PFSK-1 (cell line): ENCODE measurements at regions not wholly inside any gene's neighbourhood (a gene's known extent, or its start where the extent isn't known, plus 50 kb on each side); places are given as distances from the start of the nearest gene placed in this dataset.

Experiments used
- FOXP2 ChIP-seq: optimal IDR thresholded peaks from 2 replicates; pipeline ENCODE3; 2011; ENCODE audit warnings: borderline replicate concordance, control low read depth, inconsistent platforms; ENCODE audit not compliant: insufficient read depth; ENCODE audit errors: extremely low read length, extremely low read depth
- POLR2AphosphoS5 ChIP-seq: IDR thresholded peaks from 2 replicates; pipeline ENCODE4 v1.6.1; 2012; ENCODE audit warnings: low read depth, mild to moderate bottlenecking, control low read depth, low read length, moderate library complexity
- SIN3A ChIP-seq: IDR thresholded peaks from 2 replicates; pipeline ENCODE4 v1.6.1; 2012; ENCODE audit warnings: mild to moderate bottlenecking, low read length, moderate library complexity, borderline replicate concordance; ENCODE audit not compliant: insufficient read depth
- TAF1 ChIP-seq: IDR thresholded peaks from 2 replicates; pipeline ENCODE4 v1.6.1; 2012; ENCODE audit warnings: low read length, control low read depth, borderline replicate concordance; ENCODE audit not compliant: insufficient read depth
- TF ChIP-seq, protein P1 (sequence below), 2 experiments: IDR thresholded peaks; 2 replicates each; pipeline versions ENCODE4 v1.6.1 to v1.8.0; 2011 to 2012; ENCODE audit warnings: low read depth in 2 of 2, low read length in 2 of 2, control low read depth in 1 of 2, inconsistent platforms in 1 of 2, mild to moderate bottlenecking in 1 of 2, moderate library complexity in 1 of 2; ENCODE audit not compliant: insufficient read depth in 1 of 2

GRCh38 chr4:117702353-117702752 lies 331.9 kb upstream of the NDST3 start:
- TF ChIP-seq, protein P1, sequence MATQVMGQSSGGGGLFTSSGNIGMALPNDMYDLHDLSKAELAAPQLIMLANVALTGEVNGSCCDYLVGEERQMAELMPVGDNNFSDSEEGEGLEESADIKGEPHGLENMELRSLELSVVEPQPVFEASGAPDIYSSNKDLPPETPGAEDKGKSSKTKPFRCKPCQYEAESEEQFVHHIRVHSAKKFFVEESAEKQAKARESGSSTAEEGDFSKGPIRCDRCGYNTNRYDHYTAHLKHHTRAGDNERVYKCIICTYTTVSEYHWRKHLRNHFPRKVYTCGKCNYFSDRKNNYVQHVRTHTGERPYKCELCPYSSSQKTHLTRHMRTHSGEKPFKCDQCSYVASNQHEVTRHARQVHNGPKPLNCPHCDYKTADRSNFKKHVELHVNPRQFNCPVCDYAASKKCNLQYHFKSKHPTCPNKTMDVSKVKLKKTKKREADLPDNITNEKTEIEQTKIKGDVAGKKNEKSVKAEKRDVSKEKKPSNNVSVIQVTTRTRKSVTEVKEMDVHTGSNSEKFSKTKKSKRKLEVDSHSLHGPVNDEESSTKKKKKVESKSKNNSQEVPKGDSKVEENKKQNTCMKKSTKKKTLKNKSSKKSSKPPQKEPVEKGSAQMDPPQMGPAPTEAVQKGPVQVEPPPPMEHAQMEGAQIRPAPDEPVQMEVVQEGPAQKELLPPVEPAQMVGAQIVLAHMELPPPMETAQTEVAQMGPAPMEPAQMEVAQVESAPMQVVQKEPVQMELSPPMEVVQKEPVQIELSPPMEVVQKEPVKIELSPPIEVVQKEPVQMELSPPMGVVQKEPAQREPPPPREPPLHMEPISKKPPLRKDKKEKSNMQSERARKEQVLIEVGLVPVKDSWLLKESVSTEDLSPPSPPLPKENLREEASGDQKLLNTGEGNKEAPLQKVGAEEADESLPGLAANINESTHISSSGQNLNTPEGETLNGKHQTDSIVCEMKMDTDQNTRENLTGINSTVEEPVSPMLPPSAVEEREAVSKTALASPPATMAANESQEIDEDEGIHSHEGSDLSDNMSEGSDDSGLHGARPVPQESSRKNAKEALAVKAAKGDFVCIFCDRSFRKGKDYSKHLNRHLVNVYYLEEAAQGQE (IDR thresholded peaks at IDR 0.05; ENCODE audit: insufficient read depth in 1 of 2, low read depth in 2 of 2, low read length in 2 of 2): no peak
- TF ChIP-seq SIN3A (no peak), FOXP2 (no peak), TAF1 (no peak), POLR2AphosphoS5 (no peak)

GRCh38 chr4:117704721-117705120 lies 329.6 kb upstream of the NDST3 start:
- no peak for TF ChIP-seq FOXP2
- no peak for TF ChIP-seq POLR2AphosphoS5
- TF ChIP-seq SIN3A: no peak
- TF ChIP-seq, protein P1 (IDR thresholded peaks at IDR 0.05; ENCODE audit: insufficient read depth in 1 of 2, low read depth in 2 of 2, low read length in 2 of 2): no peak
- TF ChIP-seq TAF1: no peak

- TF ChIP-seq TAF1 (no peak), FOXP2 (no peak), SIN3A (no peak), POLR2AphosphoS5 (no peak)
- TF ChIP-seq, protein P1 (IDR thresholded peaks at IDR 0.05; ENCODE audit: insufficient read depth in 1 of 2, low read depth in 2 of 2, low read length in 2 of 2): no peak
Measured at GRCh38 chr4:117740736-117741135, 293.6 kb upstream of the NDST3 start.

- TF ChIP-seq, protein P1 (IDR thresholded peaks at IDR 0.05; ENCODE audit: insufficient read depth in 1 of 2, low read depth in 2 of 2, low read length in 2 of 2): no peak
- TF ChIP-seq POLR2AphosphoS5: no peak
- TF ChIP-seq TAF1: no peak
- TF ChIP-seq SIN3A: no peak
- no peak for TF ChIP-seq FOXP2
Measured at GRCh38 chr4:117755438-117755837, 278.8 kb upstream of the NDST3 start.

GRCh38 chr4:117768610-117769009 lies 265.7 kb upstream of the NDST3 start:
- TF ChIP-seq SIN3A (no peak), TAF1 (no peak), POLR2AphosphoS5 (no peak), FOXP2 (no peak)
- TF ChIP-seq, protein P1 (IDR thresholded peaks at IDR 0.05; ENCODE audit: insufficient read depth in 1 of 2, low read depth in 2 of 2, low read length in 2 of 2): no peak
